ENCODE measurements at regions not wholly inside any gene's neighbourhood (a gene's known extent, or its start where the extent isn't known, plus 50 kb on each side); places are given as distances from the start of the nearest gene placed in this dataset.

- TF ChIP-seq EP300 (IDR thresholded peaks at IDR 0.05; ENCODE audit: borderline replicate concordance in 1 of 2, low read depth in 1 of 2, low read length in 1 of 2) (no peak), GABPA (IDR thresholded peaks at IDR 0.05; ENCODE audit: low read depth) (no peak), EZH2phosphoT487 (IDR thresholded peaks at IDR 0.05; ENCODE audit: borderline replicate concordance, low read depth) (no peak), SIN3A (IDR thresholded peaks at IDR 0.05; ENCODE audit: borderline replicate concordance, low read depth, low read length) (no peak), REST (IDR thresholded peaks at IDR 0.05; ENCODE audit: low read depth, low read length) (no peak), FOSL2 (IDR thresholded peaks at IDR 0.05; ENCODE audit: borderline replicate concordance, low read depth) (no peak), CHD2 (IDR thresholded peaks at IDR 0.05; ENCODE audit: low read length, partially characterized antibody) (no peak), GATA2 (CRISPR knock-in tag; IDR thresholded peaks at IDR 0.05) (no peak), MEF2A (IDR thresholded peaks at IDR 0.05; ENCODE audit: borderline replicate concordance, low read depth) (no peak), JUND (IDR thresholded peaks at IDR 0.05) (no peak)
- TF ChIP-seq, protein P1, sequence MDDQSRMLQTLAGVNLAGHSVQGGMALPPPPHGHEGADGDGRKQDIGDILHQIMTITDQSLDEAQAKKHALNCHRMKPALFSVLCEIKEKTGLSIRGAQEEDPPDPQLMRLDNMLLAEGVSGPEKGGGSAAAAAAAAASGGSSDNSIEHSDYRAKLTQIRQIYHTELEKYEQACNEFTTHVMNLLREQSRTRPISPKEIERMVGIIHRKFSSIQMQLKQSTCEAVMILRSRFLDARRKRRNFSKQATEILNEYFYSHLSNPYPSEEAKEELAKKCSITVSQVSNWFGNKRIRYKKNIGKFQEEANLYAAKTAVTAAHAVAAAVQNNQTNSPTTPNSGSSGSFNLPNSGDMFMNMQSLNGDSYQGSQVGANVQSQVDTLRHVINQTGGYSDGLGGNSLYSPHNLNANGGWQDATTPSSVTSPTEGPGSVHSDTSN (IDR thresholded peaks at IDR 0.05) = no peak
- TF ChIP-seq, protein P2, sequence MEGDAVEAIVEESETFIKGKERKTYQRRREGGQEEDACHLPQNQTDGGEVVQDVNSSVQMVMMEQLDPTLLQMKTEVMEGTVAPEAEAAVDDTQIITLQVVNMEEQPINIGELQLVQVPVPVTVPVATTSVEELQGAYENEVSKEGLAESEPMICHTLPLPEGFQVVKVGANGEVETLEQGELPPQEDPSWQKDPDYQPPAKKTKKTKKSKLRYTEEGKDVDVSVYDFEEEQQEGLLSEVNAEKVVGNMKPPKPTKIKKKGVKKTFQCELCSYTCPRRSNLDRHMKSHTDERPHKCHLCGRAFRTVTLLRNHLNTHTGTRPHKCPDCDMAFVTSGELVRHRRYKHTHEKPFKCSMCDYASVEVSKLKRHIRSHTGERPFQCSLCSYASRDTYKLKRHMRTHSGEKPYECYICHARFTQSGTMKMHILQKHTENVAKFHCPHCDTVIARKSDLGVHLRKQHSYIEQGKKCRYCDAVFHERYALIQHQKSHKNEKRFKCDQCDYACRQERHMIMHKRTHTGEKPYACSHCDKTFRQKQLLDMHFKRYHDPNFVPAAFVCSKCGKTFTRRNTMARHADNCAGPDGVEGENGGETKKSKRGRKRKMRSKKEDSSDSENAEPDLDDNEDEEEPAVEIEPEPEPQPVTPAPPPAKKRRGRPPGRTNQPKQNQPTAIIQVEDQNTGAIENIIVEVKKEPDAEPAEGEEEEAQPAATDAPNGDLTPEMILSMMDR (IDR thresholded peaks at IDR 0.05) = no peak
- TF ChIP-seq, protein P3, sequence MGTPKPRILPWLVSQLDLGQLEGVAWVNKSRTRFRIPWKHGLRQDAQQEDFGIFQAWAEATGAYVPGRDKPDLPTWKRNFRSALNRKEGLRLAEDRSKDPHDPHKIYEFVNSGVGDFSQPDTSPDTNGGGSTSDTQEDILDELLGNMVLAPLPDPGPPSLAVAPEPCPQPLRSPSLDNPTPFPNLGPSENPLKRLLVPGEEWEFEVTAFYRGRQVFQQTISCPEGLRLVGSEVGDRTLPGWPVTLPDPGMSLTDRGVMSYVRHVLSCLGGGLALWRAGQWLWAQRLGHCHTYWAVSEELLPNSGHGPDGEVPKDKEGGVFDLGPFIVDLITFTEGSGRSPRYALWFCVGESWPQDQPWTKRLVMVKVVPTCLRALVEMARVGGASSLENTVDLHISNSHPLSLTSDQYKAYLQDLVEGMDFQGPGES (IDR thresholded peaks at IDR 0.05; ENCODE audit: low read depth, low read length) = no peak
Measured at GRCh38 chr6:43941174-43941573, 171.2 kb downstream of the VEGFA start.

Measured in SK-N-SH (cell line).